ES-I3 (cell line): ENCODE measurements at regions not wholly inside any gene's neighbourhood (a gene's known extent, or its start where the extent isn't known, plus 50 kb on each side); places are given as distances from the start of the nearest gene placed in this dataset.

ENCODE experiments used
- H3K36me3 ChIP-seq: 2 replicates; pipeline ENCODE4 v1.6.1; 2013; ENCODE audit warnings: mild to moderate bottlenecking, low read length, control low read depth, moderate library complexity; ENCODE audit not compliant: insufficient read depth
- H3K4me1 ChIP-seq: 2 replicates; pipeline ENCODE4 v1.6.1; 2013; ENCODE audit warnings: mild to moderate bottlenecking, control low read depth, low read length; ENCODE audit not compliant: insufficient read depth
- H3K9ac ChIP-seq: 2 replicates; pipeline ENCODE4 v1.6.1; 2013; ENCODE audit warnings: low read depth, mild to moderate bottlenecking, low read length, moderate library complexity
- H3K9me3 ChIP-seq: 2 replicates; pipeline ENCODE4 v1.6.1; 2013; ENCODE audit warnings: mild to moderate bottlenecking, low read length, moderate library complexity; ENCODE audit not compliant: control insufficient read depth, insufficient read depth

GRCh38 chr15:38201714-38202113 lies 50.9 kb upstream of the SPRED1 start:
- Histone ChIP-seq H3K9me3 (no peaks in the 10 kb centered on the region), H3K36me3 (no peaks in the 10 kb centered on the region), H3K4me1 (0 out of 2 replicates have a peak, but pooled peaks cover 1% of the 10 kb centered on the region), H3K9ac (no peak overlapping the region)

- no peak overlapping the region for H3K9ac ChIP-seq
- H3K9me3 ChIP-seq: no peaks in the 10 kb centered on the region
- 0 out of 2 replicates have a peak, but pooled peaks cover 8% of the 10 kb centered on the region for H3K4me1 ChIP-seq
- no peaks in the 10 kb centered on the region for H3K36me3 ChIP-seq
These were observed 50.3 kb upstream of the SPRED1 start for GRCh38 chr15:38202361-38202760.
